GM12892 (cell line): ENCODE measurements at regions not wholly inside any gene's neighbourhood (a gene's known extent, or its start where the extent isn't known, plus 50 kb on each side); places are given as distances from the start of the nearest gene placed in this dataset.

Source experiments
- POLR2A ChIP-seq: IDR thresholded peaks from 2 replicates; pipeline ENCODE4 v1.6.1; 2011; ENCODE audit warnings: low read depth, low read length, control low read depth
- POLR2AphosphoS5 ChIP-seq: IDR thresholded peaks from 2 replicates; pipeline ENCODE4 v1.6.1; 2011; ENCODE audit warnings: low read depth, low read length, control low read depth
- TAF1 ChIP-seq: IDR thresholded peaks from 2 replicates; pipeline ENCODE4 v1.6.1; 2011; ENCODE audit warnings: low read depth, mild to moderate bottlenecking, control low read depth, low read length, borderline replicate concordance

DNA sequence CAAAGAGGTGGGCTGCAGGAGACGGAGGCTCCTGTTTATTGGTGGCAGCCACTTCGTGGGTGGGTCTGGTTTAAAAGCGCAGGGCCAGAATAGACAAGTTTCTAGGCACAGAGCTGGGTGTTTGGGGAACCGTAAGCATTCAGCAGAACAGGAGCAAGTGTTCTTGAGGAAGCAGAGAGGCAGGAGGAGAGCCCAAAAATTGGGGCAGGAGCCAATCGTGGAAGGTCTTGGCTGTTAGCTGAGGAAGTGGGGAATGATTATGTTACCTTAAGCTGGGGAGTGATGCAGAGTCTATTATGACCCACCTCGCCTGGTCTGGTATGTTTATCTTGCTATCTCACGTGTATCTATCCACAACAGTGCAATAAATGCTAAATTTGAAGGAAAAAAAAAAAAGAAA lies 64.3 kb upstream of the ATL2 start:
- TF ChIP-seq POLR2AphosphoS5 (no peak), POLR2A (no peak), TAF1 (no peak)
